ENCODE measurements at regions not wholly inside any gene's neighbourhood (a gene's known extent, or its start where the extent isn't known, plus 50 kb on each side); places are given as distances from the start of the nearest gene placed in this dataset.

DNA sequence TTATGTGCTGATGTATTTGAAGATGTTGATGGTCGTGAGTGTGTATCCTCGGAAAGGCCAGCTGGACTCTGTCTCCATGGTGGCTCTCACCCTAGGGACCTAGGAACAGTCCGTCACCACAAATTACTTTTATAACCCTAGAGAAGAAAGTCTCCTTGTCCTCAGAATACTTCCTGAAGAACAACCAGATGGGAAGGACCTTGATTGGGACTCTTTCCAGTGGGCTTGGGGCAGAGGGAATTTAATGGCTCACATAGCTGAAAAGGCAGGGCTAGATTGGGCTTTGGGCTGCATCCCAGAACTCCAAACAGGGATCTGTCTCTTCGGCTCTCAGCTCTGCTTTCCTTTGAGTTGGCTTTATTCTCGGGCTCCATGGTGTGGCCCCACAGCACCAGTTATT lies 90.8 kb downstream of the TBX19 start:
- DNase-seq = no peak
- intact Hi-C loops (cut with DNase I) = no loop called here

DNA sequence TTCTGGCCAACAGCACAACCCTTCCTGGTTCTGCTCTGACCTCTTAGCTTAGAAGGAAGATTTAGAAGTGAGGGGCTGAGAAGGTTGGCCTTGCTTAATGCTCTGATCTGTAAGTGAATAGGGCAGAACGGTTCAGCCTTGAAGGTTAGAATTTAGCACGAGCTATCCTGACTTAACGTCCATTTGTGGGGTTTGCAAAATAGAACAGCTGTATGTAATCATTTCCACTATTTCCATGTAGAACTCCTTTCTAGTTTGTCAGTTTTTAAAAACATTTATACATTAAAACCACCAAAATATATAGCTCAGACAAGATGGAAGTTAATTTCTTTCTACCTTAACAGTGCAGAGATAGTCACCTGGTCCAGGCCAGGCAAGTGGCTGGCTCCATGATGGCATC lies 89.9 kb downstream of the TBX19 start:
- no peak for DNase-seq
- intact Hi-C loops (cut with DNase I) = no loop called here

DNA sequence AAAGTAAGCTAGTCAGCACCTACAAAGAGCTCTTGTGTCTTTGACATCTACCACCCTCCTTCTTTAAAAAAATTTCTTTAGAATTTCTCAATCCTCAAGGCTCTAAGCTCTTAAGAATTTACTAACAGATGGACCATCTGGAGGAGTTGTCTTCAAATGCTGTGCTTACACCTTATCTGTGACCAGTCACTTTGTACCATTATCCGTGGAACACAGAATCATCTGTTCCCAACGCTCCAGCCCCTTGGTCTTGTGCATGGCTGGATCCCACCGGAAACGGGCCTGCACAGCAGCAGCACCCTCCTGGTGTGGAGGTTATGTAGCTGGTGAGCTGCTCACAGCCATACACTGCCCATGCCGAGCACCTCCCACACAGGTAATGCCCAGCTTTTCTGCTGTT lies 89.0 kb downstream of the TBX19 start:
- no peak for DNase-seq

DNA sequence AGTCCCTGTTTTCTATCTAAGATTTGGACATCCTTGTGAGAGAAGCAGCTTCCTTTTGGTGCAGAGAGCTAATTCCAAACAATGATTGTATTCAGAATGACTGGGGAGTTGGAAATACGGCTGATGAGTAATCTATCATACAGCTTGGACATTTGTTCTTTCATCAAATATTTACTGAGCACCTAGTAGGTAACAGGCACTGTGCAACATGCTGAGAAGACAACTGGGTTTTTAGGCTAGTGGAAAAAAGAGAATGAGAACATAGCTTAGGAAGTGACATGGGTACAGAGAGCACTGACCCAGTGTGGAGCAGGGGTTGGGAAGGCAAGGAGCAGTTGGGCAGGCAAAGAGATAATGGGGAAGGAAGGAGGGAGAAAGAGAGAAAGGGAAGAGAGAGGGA lies 87.5 kb downstream of the TBX19 start:
- intact Hi-C loops (cut with DNase I) = no loop called here
- no peak for DNase-seq

More for the DNA sequence above, 89.0 kb downstream of the TBX19 start:
- intact Hi-C loops (cut with DNase I) = no loop called here

DNA sequence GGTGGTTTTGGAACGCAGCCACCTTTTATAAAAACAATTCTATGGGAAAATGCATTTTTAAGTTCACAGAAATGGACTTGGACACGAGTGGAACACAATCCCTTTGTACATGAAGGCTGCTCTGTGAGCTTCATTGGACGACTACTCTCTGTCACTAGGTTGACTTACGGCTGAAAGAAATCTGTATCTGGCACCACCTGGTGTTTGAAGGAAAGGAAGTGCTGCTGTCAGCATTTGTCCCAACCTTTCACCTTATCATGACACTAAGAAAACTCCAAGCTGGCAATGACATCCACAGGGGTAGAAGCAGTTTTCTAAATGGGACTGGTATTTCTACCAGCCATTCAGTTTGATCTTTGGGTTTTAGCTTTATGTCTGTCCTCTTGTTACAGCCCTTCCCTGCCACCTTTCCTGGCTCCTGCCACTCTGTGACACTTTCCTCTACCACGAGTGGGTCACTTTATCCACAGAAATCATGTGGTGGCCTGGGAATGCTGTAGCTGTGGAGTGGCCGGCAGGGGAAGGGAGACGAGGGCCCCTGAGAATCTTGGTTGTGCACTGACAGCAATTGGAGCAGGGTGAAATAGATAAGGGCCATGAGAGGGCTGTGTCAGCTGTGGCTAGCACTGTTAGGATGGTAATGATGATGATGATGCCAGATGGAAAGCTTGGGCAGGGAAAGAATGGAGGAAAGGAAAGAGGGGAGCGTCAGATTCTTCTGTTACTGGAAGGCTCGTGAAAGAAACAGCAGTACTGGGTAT lies 85.2 kb downstream of the TBX19 start:
- intact Hi-C loops (cut with DNase I) = no loop called here
- peak in 1 of 42 donors; percentile 24 for DNase-seq
